Hematopoietic multipotent progenitor cell treated with erythropoietin and hydrocortisone succinate and interleukin-3 and kit ligand, for 15 days (in vitro differentiated cells): ENCODE measurements at regions not wholly inside any gene's neighbourhood (a gene's known extent, or its start where the extent isn't known, plus 50 kb on each side); places are given as distances from the start of the nearest gene placed in this dataset.

Experiments
- DNase-seq: peaks from one replicate; pipeline ENCODE4 v3.0.0-alpha.2; 2015; ENCODE audit warnings: low spot score

DNA sequence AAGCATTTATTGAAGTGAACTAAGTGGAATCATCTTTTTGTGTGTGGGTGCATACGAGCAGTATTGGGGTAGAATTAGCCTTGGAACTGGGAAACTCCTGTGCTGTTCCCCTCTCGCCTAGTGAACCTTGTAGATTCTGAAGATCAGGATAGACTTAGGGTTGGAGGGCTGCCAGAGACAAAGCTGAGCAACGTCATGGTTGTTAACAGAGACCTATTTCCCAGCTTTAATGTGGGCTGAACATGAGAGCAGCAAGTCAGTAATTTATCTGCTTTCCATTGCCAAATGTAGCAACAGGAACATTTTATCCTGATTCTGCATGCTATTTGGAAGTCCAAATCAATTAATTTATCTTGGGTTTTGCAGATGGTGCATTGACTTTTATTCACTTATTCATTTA lies 246.6 kb downstream of the IL20RB start:
- no peak for DNase-seq

DNA sequence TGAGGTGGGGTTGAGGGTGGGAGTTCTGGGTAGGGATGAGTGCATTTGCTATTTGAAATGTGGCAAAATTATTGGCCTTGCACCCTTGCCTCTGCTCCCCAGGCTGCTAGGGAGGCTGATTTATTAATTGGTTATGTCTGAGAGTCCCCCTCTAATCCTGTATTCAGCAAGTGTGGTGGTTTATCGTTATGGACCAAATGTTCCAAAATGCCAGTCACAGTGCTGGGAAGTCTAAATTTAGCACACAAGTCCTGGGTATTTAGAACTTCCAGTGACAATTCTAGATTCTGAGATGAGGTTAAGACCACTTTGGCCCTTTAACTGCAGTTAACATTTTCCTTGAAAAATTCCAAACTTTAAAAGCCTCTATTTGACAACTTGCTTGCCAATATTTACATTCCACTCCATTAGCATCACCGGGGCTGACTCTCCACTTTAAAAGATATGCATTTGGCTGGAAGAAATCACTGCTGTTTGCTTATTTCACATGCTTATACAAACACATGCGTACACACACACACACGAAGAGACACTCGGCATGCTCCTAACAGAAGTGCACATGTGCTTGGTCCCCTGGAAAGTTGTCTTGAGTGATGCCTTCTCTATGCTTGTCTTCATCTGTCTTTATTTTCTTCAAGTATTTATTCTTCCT lies 247.7 kb downstream of the IL20RB start:
- DNase-seq, result no peak

DNA sequence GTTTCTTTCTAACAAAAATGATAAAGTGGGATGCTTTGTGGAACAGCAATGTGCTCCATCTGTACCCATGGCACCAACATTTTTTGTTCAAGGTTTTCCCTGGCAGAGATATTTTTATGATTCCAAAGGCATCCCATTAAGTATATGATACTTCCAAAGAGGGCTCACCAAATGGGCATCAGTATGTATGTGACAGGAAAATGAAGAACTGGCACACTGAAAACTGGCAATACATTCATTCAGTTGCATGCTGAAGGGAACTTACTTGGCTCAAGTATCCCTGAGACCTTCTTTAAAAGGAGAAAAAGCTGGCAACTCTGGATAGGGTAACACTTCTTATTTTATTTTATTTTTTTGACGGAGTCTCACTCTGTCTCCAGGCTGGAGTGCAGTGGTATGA lies 249.8 kb downstream of the IL20RB start:
- no peak for DNase-seq

DNA sequence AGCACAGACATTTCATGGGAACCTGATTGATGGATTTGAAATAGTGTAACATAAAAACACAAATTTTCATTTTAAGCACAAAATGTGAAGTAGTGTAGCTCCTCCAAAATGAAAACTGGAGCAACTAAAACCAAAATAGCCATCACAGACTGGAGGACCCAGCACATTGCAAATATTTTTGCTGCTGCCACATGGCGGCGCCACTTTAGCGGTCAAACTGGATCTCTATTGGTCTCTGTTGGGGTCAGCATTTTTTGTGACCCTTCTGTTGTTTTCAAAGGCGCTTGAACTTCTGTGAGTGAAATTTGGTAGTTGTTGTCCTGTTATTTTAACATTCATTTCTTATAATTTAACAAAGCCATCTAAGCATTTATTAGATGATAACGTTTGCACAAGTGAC lies 259.9 kb downstream of the IL20RB start:
- no peak for DNase-seq

DNA sequence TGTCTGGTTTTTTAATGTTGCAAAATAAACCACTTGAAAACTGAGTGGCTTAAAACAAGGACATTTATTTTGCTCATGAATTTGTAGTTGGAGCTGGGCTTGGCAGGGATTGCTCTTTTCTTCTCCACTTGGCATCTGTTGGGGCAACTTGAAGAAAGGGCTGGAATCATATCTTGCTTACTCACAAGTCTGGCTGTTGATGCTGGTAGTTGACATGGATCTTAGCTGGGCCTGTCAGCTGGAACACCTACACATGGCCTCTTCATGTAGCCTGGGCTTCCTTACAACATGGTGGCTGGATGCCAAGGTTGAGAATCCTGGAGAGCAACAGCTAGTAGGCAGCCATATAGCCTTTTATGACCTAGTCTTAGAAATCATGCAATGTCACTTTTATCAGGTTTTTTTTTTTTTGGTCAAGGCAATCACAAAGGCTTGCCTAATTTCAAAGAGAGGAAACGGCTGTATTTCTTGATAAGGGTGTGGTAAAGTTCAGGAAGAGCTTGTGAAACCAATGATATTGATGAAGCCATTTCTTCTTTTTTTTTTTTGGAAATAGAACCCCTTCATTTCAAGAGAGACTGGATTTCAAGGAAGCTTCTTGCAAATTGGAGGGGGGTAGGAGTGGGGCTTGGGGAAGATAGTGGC lies 262.1 kb downstream of the IL20RB start:
- no peak for DNase-seq

DNA sequence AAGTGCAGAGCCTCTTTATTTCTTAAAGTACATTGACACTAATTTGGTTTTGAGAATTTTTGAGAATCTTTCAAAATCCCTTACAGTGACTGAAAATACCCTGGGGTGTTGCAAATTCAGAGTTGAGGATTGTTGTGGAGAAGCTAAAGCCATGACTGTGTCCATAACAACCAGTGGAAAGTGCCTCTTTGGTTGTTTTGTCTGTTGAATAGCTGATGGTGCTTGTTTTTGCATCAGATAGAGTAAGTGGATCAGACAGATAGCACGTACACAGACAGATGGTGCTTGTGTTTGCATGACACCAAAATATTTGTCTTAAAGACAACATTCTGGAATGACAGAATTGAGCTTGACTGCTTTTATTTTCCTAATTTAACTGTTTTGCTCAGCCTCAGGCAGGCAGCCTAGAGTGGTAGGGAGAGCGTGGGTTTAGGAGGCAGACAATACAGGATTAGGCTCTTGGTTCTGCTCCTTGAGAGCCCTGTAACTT lies 265.0 kb downstream of the IL20RB start:
- no peak for DNase-seq

DNA sequence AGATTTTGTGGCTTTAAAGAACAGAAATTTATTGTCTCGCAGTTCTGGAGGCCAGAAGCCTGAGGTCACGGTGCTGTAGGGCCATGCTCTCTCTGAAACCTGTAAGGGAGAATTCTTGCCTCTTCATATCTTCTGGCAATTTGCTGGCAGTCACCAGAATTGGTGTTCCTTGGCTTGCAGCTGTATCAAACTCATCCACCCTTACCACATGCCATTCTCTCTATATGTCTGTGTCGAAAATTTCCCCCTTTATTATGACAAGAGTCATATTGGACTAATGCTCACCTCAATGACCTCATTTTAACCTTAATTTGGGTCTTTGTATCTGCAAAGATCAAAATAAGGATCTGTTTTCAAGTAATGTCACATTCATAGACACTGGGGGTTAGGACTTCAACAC lies 266.7 kb downstream of the IL20RB start:
- no peak for DNase-seq

DNA sequence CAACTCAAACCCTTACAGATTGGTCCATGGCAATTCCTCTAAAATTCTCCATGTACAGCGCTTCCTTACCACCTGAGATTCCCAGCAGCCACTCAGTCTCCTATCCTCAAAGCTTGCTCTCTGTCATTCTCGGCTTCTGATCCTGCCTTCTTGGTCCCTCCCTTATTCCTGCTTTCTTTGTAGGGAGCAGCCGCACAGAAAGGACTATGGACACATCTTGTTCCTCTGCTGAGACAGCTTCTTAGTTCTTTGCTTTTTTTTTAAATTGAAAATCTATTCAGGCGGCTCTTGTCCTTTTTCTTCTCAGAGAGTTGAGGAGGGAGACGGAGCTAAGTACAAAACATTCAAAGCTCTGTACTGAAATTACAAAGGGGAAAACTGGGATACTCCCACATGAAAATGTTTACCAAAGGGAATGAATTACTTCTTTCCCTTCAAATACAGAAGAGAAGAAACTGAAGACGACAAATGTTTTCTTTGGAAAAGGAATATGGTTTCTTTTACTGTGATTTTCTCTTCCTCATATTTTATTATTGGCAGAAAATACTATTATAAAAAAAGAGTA lies 285.1 kb downstream of the IL20RB start:
- no peak for DNase-seq

DNA sequence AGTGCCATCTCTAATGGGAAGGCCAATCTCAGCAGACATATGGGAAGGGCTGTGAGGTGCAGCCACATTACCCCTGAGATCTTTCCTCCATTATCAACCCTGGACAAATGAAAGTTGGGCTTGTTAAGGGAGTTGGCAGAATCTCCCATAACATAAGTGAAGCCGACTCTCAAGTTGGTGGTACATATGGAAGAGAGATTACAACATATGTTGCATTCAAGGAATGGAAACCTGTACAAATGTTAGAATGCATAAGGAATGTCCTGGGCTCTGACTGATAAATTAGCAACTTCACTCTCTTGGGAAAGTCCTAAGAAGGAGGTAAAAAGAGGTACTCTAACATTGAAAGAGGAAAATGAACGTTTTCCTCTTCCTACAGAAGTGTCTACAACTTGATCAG lies 288.7 kb downstream of the IL20RB start:
- no peak for DNase-seq

DNA sequence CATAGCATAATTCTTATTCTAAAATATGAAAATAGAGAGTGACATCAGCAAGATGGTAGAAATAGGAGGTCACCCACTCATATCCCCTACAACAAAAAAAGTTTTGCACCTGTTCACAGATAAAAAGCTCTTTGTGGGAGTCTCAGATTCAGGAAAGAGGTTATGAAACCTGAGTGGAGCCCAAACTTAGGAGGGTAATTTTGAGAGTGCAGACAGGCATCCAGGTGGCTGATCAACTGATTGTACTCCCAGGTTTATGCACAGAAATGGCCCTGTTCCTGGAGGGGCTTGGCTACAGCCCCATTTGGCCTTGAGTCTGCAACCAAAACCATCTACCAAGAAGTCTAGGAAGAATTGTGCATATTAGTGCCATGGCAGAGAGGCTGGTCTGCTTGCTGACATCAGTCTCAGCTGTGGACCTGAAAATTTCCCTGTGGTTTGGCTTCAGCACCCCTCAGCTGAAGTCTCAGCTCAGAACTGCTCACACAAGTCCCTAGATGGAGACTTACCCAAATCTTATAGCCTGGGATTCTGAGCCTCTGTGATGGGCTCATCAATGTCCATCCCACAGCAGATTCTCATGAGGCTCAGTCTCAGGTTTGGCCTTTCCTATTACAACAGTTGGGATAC lies 291.6 kb downstream of the IL20RB start:
- DNase-seq, result no peak

DNA sequence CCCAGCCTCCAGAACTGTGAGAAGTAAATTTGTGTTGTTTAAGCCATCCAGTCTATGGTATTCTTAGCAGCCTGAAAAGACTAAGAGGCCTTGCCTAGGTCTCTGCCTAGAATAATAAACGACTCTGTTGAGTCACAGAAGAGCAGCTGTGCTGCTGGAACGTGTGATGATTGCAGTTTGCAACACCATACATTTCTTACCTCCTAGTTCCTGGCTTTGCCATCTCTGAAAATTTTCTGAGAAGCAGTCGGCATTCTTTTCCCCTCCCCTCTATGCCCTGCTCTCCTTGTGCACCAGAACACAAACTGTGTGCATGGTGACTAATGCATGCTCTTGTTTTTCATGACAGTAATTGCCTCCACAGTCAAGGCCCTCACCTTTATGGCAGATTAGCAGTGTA lies 301.3 kb downstream of the IL20RB start:
- DNase-seq, result no peak

DNA sequence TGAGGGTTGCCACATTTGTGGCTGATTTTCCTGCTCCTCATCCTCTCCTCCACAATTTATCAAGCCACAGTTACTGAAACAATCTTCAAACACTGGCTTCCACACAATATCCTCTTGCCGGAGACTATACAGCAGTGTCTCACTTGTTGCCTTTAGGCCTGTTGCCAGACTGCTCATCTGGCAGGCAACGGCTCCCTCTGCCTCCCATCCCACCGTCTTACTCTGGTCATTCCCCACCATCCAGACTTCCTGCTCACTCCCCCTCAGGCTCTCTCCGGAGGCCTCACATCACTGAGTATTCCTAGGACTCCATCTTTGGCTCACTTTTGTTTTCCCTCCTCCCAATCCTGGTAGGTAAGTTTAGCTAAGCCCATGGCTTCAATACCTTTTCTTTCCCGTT lies 301.9 kb downstream of the IL20RB start:
- no peak for DNase-seq

DNA sequence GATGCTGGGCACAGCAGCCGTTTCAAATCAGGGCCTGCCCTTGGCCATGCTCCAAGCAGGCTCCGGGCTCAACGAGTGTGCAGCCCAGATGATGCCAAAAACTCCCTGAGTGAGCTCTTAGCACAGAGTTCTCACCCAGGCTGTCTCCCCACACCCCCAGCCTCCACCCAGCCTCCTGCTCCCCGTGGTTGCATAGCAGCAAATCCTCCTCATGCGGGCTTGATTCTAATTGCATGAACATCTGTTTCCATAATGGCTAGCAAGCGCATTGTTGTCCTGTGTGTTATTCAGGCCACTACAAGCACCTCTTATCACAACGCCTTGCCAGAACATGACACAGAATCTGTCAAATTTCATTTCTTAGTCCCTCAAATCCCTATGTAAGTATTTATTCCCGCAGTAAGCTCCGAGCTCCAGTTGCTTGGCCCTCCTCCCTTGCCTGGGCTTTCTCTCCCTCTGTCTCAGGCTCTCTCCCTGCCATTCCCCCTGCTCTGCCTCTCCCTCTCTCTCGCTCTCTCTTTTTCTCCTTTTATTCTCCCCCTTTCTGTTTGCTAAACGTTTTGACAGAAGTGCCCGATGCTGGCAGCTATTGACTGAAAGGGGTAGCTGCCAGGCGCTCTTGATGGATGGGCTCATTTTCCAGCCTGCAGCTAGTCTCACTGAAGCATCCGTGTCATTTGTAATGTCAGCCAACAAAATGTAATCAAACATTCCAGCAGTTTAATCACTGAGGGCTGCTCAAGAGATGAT lies 306.5 kb downstream of the IL20RB start:
- no peak for DNase-seq

DNA sequence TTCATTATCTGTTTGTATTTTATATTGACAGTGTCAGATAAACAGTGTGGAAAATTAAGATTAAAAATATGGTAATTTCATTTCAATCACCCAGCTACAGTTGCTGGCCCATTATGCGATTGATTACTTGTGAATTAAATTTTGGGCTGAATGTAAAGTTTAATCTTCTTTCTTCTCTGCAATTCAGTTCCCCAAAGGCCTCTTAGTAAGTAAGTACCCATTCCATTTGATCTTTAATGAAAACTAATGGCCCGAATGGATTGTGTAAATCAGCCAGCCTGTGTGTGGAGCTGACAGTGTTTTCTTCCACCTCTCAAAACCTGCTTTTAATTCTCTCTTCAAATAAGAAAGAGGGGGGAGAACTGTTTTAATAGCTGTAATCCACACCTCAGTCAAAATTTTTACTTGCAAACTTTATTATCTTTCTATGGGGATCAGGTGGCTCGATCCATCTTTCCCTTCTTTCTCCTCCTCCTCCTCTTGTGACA lies 307.1 kb downstream of the IL20RB start:
- no peak for DNase-seq

DNA sequence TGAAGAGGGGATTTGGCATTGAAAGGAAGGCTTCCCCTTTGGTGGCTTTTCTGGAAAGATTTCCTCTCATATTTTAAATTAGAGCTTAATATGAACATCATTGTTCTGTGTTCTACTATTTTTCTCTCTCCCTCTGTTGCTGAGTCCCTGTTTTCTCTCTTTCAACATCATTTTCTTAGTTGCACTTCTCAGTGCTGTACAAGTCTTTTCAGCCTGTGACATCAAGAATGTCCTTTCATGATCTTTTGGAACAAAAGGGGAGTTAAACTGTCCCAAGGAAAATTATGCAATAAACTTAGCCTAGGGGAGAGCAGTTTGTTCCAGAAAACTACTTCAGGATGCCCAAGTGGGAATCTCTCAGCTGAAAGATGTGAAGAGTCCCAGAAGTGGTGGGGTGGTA lies 325.1 kb downstream of the IL20RB start:
- DNase-seq, result no peak

DNA sequence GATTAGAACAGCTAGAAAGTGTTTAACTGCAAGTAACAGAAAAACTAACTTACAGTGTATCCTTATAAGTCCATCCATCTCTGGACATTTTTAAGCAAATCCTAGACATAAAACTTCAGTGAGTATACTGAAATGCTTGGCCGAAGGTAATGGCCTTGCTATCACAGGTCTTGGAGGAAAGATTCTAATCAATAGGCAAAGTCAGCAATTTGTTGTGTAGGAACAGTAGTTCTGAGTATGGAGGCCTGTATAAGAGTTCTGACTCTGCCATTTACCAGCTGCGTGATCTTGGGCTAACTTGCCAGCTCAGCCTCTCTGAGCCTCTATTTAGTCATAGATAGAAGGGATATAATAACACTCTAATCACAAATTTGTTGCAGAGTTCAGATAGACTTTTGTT lies 328.1 kb downstream of the IL20RB start:
- no peak for DNase-seq

DNA sequence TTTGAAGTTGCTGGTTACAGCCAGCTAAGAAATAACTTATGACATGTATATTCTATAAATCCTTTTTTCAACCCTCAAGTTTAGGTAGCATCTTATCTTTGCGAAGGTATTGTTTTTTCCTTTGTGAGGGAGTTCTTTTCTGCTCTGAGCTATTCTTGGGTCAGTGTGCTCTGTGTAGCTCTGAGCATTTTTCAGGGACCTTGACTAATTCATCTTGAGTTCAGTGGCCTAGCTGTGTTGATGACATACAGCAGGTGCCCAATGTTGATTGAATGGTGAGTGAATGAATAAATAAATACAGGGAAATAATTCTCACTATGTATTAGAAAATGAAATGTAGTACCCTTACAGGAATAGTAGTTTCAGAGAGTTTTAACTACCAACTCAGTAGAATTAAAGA lies 335.3 kb downstream of the IL20RB start:
- no peak for DNase-seq

DNA sequence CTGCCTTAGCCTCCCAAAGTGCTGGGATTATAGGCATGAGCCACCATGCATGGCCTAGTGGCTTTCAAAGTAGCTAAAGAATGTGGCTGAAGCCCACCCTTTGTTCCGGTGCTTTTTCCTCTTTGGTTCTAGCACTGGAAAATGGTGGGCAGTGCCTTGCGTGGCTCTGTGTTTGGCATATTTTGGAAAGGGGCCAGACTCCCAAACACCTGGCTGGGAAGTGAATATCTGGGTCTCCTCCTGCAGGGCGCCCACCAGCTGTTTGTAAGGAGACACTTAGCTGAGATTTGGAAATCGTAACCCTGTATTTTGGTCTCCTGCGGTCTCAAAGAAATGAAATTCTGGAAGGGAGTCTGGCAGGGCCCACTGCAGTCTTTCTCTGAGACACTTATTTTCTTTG lies 336.4 kb downstream of the IL20RB start:
- no peak for DNase-seq

DNA sequence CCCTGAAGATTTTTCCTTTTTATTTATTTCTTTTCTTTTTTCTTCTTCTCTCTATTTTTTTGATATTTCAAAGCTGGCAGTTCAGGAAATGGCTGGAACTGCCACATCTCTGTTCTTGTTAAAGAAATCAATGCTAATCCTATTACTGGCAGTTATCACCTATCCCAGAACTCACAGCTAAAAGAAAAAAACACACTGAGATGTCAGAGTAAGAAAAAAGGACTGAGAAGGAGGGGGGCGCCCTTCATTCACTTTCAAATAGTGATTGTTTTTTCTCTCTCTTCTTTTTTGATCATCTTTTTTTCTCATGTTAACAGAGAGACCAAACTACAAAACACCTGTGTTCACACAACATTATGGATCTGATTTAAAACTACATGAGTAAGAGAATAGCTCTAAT lies 337.1 kb downstream of the IL20RB start:
- DNase-seq, result no peak

DNA sequence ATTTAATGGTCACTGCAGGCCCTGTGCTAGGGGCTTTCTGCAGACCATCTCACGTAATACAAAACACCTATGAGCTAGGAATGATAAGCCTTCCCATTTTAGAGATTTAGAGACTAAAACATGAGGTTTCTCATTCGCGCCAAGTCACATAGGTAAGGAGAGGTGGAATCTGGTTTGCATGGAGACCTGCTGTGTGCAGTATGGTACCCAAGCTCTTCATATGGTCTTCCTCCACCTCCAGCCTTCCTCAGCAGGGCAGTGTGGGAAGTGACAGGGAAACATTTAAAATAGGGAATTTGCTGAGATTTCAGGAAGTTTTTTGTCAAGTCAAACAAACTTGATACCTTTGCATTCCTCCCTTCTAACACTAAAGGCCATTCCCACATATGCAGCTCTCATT lies 337.6 kb downstream of the IL20RB start:
- no peak for DNase-seq

DNA sequence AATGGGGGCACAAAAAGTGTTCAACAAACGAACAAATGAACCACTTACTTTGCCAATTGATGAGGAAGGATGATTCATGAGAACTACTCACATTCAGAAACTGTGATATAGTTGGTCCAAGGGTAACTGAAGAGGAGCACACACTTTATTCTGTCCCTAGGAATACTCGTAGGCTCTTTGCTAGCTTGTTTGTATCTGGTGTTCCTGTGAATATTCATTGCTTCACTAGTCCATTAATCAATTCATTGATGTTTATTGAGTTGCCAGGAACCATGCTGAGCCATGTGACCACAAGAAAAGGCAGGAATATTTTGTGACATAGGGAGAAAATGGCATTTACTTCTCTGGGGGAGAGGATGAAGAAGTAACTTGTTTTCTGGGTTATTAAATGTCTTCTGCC lies 338.3 kb downstream of the IL20RB start:
- DNase-seq, result no peak

DNA sequence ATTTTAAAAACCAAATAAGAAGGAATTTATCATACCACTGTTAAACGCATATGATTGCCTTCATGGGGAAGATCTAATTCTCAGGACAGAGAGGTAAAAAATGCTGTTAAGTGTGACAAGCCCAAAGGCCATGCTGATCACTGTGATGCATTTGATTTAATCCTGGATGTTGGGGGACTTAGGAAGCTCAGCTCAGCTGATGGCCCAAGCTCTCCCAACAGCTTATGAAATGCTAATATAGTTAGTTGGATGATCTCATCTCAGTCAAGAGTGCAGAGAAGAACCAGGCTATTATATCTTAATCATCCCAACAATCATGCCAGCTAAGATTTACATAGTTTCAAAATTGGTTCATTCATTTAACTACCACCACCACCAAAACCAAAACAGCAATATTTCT lies 340.0 kb downstream of the IL20RB start:
- DNase-seq, result no peak
